SH-SY5Y (cell line): ENCODE measurements at regions not wholly inside any gene's neighbourhood (a gene's known extent, or its start where the extent isn't known, plus 50 kb on each side); places are given as distances from the start of the nearest gene placed in this dataset.

Source experiments
- GATA2 ChIP-seq: IDR thresholded peaks from 2 replicates; pipeline ENCODE4 v1.6.1; 2011; ENCODE audit warnings: mild to moderate bottlenecking, low read depth, low read length
- GATA3 ChIP-seq: IDR thresholded peaks from 2 replicates; pipeline ENCODE4 v1.6.1; 2011; ENCODE audit warnings: low read depth, mild to moderate bottlenecking, low read length, moderate library complexity

- TF ChIP-seq GATA2 (no peak), GATA3 (no peak)
These were observed 1805.6 kb upstream of the TENM3 start for GRCh38 chr4:180437601-180438000.
